Suprapubic skin (tissue), 4 donors: ENCODE measurements at regions not wholly inside any gene's neighbourhood (a gene's known extent, or its start where the extent isn't known, plus 50 kb on each side); places are given as distances from the start of the nearest gene placed in this dataset.

Experiments
- CTCF ChIP-seq, 2 donors: fragments of 200-600 bp in 1 of 2; fragments of 450-650 bp in 1 of 2; sonication (generic) in 1 of 2; IDR thresholded peaks; one replicate each; pipeline ENCODE4 v1.5.1; 2016 to 2019; ENCODE audit warnings: antibody characterized with exemption in 2 of 2, mild to moderate bottlenecking in 1 of 2, moderate library complexity in 1 of 2
- EP300 ChIP-seq: sonication (generic); formaldehyde crosslinking; IDR thresholded peaks from one replicate; pipeline ENCODE4 v1.6.1; 2017; ENCODE audit warnings: antibody characterized with exemption
- POLR2A ChIP-seq, 2 donors: fragments of 450-650 bp; IDR thresholded peaks; one replicate each; pipeline ENCODE4 v1.6.1; 2017; ENCODE audit warnings: antibody characterized with exemption in 2 of 2, mild to moderate bottlenecking in 2 of 2, moderate library complexity in 2 of 2
- POLR2AphosphoS5 ChIP-seq, 3 donors: sonication (generic); formaldehyde crosslinking; IDR thresholded peaks; one replicate each; pipeline ENCODE4 v1.6.1; 2017; ENCODE audit warnings: antibody characterized with exemption in 3 of 3

GRCh38 chr9:79809316-79809876 lies 237.6 kb downstream of the TLE4 start:
- no peak for TF ChIP-seq POLR2AphosphoS5 (IDR thresholded peaks at IDR 0.05)
- TF ChIP-seq CTCF (IDR thresholded peaks at IDR 0.05) = no peak
- TF ChIP-seq POLR2A (IDR thresholded peaks at IDR 0.05) = no peak
- no peak for TF ChIP-seq EP300
